Stimulated activated CD8-positive, alpha-beta memory T cell treated with anti-CD3 and anti-CD28 coated beads, Interleukin-7, amount 100 ng/mL, for 24 hours (primary cell): ENCODE measurements at regions not wholly inside any gene's neighbourhood (a gene's known extent, or its start where the extent isn't known, plus 50 kb on each side); places are given as distances from the start of the nearest gene placed in this dataset.

Source experiments
- DNase-seq: peaks from one replicate; pipeline ENCODE4 v3.0.0-alpha.2; 2020; ENCODE audit warnings: low read depth

DNA sequence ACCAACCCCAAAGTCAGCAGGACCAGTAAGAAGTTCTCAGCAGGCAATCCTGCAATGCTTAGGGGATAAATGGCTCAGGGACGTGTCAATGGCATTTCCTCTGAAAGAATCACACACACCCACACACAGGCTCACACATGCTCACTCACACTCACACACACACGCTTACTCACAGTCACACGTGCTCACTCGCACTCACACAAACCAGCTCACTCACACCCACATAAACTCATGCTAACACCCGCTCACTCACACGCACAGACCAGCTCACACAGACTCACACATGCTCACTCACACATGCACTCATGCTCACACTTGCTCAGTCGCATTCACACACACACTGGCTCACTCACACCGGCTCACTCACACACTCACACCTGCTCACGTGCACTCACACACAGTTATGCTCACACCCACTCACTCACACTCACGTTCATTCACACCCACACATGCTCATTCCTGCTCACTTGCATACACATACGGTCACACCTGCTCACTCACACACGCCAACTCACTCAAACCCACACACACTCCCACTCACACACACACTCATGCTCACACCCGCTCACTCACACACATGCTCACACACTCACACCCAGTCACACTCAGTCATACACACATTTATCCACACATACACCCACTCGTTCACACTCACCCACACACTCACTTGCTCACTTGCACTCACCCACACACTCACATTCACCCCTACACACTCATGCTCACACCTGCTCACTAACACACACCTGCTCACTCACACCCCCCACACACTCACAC lies 436.8 kb downstream of the BCL11B start:
- no peak for DNase-seq

- DNase-seq: no peak
Measured at GRCh38 chr14:98835825-98836100, 436.2 kb downstream of the BCL11B start.

DNA sequence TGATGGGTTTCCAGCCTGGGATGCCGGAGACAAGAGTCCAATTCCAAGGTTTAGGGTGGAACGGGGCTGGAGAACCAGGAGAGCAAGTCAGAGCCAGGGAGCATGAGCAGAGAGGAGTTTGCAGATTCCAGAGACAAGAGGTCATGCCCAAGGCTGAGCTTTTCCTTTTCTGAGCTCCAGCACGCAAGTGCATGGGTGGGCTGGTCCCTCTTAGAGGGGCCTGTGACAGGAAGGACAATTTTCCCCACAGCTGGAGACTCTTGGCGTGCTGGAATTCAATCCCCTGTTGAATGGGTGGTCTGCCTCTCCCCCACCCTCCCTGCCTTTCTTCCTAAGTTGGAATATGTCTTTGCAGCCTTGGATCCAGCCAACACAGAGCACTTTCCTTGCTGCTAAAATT lies 431.9 kb downstream of the BCL11B start:
- no peak for DNase-seq

DNA sequence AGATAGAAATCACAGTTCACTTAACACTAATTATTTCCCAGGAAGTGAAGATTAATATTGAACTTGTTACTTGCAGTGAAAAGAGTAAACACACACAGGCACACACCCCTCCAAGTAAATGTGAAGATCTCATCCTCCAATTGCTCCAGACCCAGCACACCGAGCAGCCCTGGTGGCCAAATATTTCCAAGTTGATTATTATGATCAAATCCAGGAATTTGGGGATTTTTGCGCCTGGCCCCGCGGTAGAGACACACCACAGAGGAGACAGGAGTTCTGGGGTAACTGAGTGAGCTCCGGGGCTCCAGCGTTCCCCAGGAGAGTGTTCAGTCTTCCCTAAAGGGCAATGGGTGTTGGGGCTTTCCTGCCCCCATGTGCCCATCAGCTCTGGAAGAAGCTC lies 431.5 kb downstream of the BCL11B start:
- DNase-seq: no peak

GRCh38 chr14:98844456-98844855 lies 427.5 kb downstream of the BCL11B start:
- no peak for DNase-seq

- DNase-seq: no peak
Measured at GRCh38 chr14:98847521-98848468, 424.2 kb downstream of the BCL11B start.

DNA sequence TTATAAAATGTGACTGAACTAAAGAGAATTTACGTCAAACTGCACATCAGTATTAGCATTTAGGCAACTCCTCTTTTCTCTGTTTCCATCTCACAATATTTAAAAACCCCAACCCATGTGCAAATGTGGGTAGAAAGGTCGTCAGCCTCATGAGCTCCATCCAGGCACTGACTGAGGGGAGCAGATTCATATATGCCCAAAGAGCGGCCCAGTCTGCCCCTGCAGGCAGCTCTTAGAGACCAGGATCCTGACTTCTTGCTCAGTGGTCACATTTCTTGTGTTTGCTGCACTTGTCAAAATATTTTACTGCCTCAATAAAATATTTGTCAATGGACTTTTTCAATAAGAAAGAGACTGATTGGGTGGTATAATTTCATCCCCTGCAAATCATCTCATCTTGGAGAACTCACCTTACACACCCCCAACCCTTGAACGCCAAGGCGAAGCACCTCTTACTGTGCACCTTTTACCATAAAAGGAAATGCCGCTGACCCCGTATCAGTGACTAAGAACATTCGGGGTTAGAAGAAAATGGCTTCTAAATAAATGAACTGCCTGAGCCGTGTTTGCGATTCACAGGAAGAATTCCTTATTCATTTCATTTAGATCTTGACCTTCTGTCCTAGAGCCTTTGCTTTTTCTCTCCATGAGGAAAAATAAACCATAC lies 418.8 kb downstream of the BCL11B start:
- no peak for DNase-seq

DNA sequence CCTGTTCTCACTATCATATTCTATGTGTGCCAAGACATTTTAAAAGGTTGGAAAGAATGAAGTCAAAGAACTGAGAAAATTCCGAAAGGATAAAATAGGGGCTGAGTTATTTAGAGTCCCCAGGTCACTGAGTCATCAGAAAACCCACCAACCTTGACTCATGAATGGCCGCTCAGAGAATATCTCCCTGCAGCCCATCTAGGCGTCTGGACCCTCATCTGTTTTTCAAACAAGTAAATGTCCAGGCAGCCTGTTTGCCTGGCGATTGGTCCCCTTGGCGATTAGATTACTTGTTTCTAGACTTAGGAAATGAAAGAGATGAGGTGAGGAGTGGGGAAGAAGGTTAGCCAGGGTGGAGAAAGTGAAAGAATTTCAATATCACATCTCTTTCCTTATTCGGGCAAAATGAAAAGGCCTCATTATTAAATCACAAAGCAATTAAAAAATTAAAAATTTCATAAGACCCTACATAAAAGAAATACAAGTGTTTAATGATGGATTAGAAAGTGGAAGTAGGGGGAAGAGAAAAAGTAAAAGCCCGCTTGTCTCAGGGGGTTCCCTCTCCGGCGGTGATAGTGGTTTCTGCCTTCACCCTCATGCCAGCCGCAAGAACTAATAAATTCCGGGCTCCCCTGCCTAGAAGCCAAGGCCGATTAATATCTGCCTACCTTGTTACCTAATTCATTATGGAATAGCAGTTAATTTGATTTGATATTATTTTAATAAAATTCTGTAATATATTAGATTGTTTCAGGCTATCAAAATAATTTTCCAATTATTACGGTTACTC lies 415.9 kb downstream of the BCL11B start:
- no peak for DNase-seq

- DNase-seq: no peak
Measured at GRCh38 chr14:98858158-98858557, 413.8 kb downstream of the BCL11B start.

GRCh38 chr14:98858561-98858960 lies 413.4 kb downstream of the BCL11B start:
- no peak for DNase-seq

GRCh38 chr14:98859301-98859700 lies 412.7 kb downstream of the BCL11B start:
- no peak for DNase-seq

DNA sequence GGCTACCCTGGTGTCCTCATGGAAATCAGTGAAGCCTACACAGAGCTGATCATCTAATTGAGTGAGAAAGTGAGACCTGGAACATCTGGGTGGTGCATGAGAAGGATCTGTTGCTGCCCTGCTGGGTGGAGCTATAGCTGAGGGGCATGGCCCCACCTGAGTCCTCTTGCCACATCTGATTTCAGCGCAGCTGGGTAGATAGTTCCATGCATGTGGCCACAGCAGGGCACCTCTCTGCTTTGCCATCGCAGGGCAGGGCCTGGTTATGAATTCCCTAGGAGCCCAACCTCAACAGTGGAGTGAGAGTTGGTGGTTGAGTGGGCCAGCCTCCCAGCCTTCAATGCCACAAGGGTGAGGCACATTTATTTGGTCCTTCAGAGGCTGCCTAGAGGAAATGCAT lies 407.8 kb downstream of the BCL11B start:
- DNase-seq: no peak

GRCh38 chr14:98867146-98867545 lies 404.9 kb downstream of the BCL11B start:
- DNase-seq: no peak

DNA sequence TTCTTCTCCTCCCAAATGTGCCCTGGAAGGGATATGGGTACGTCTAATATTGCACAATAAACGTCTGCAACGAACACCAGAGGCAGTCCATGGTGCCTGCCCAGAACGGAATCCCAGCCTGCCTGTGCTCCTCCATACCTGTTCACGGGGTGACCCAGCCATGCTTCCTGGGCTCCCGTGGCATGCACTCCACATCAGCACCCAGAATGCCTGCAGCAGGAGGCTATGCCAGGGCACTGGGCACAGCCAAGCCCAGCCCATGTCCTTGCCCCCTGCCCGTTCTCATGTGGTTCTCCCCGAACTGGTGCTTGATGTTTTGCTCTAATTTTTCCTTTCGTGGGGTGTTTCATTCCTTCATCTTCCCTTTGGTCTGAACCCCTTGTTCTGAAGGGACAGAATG lies 404.3 kb downstream of the BCL11B start:
- DNase-seq: no peak

DNA sequence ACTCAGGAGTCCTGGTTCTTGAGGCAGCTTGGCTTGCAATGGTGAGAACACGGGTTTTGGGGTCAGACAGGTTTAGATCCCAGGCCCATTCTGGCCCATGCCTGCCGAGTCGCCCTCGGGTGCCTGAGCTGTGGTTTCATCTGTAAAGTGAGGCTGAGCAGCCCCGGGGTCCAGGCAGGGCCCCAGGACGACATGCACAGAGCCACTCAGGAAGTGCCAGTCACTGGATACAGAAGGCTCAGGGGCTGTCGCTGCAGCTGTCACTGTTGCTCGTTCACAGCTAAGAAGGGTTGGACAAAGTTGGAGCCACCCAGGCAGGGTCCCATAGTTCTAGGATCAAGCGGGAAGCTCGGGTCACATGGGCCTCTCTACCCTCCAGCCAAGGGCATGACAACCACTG lies 403.1 kb downstream of the BCL11B start:
- DNase-seq: no peak

GRCh38 chr14:98871796-98872195 lies 400.2 kb downstream of the BCL11B start:
- DNase-seq: no peak

GRCh38 chr14:98877065-98877464 lies 394.9 kb downstream of the BCL11B start:
- DNase-seq: no peak

GRCh38 chr14:98878282-98878681 lies 393.7 kb downstream of the BCL11B start:
- DNase-seq: no peak

DNA sequence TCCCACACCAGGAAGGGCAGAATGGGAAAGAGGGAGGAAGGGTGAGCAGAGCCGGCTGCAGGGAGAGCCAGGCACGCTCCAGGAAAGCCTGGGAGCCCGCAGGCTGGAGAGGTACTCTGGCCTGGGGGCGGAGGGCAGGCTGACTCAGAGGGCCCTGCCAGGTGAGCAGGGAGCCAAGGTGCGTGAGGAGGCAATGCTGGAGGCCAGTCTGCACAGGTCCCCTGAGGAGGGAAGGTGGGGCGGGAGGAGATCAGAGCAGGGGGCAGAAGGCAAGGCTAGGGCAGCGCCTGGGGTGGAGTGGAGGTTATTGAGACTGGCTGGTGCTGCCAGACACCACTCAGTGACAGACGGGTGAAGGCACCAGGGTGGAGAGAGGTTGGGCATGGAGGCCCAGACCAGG lies 385.0 kb downstream of the BCL11B start:
- DNase-seq: no peak

DNA sequence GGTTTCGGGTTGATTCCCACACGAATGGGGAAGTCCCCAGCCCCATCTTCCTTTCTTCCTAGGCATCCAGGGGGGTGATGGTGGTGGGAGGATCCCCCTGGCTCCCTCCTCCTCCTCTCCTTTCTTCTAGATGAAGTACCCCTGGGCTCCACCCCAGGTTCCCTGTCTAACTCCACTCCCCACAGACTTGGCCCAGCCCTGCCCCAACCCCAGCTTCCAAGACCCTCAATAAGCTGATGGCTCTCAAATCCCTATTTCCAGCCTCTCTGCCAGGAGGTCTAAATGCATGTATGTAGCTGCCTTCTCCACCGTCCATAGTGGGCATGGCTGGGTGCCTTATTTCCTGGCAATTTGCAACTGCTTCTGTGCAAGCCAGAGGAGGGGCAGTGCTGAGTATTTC lies 383.7 kb downstream of the BCL11B start:
- DNase-seq: no peak

DNA sequence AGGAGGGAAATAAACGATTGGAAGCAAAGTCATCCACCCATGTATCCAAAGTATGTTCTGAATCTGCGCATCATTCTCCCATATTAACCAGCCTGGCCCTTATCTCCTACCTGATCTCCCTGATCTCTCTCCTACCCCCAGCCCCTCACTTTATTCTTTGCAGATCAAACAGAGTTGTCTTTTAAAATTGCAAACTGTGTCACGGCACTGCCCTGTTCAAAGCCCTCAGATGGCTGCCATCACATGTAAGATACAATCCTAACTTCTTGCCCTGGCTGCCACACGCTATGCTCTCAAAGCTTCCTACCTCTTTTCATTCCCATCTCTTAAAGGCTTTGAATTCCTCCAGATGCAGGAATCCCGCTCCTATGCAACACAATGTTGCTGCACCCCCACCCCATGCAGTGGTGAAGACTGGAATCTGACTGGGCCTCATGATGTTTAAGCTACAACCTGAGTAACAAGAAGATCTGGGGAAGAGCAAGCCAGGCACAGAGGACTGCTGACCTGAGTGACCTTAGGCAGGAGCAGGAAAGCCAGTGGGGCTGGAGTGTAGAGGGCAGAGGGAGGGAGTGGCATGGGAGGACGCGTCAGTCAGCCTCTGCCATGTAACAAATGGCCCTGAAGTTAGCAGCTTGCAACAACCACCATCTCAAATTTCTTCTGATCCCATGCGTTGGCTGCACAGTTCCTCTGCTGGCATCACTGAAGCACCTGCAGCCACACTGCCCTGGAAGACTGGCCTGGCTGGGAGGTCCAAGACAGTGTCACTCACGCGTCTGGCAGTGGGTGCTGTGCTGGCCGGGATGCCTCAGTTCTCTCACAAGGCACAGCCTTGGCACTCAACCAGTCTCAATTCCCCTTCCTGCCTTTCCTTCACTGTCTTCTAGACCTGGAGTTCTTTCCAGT lies 382.8 kb downstream of the BCL11B start:
- no peak for DNase-seq
